ENCODE measurements at regions not wholly inside any gene's neighbourhood (a gene's known extent, or its start where the extent isn't known, plus 50 kb on each side); places are given as distances from the start of the nearest gene placed in this dataset.

- no peak for TF ChIP-seq CTCF (conservative IDR thresholded peaks at IDR 0.05; ENCODE audit: low read depth, low read length)
- DNase-seq (ENCODE audit: low read depth), result peak; percentile 95
- H3K4me3 ChIP-seq (ENCODE audit: low read length), result no peak overlapping the region
Measured at GRCh38 chr22:27135031-27135981, 477.9 kb downstream of the MIAT start.

- no peak for DNase-seq (ENCODE audit: low read depth)
- H3K4me3 ChIP-seq (ENCODE audit: low read length), result no peak overlapping the region
- TF ChIP-seq CTCF (conservative IDR thresholded peaks at IDR 0.05; ENCODE audit: low read depth, low read length), result no peak
Measured at GRCh38 chr22:27136596-27136995, 479.2 kb downstream of the MIAT start.

GRCh38 chr22:27137871-27138337, 480.5 kb downstream of the MIAT start:
- TF ChIP-seq CTCF (conservative IDR thresholded peaks at IDR 0.05; ENCODE audit: low read depth, low read length), result no peak
- no peak for DNase-seq (ENCODE audit: low read depth)
- H3K4me3 ChIP-seq (ENCODE audit: low read length), result no peak overlapping the region

GRCh38 chr22:27138471-27138870, 481.1 kb downstream of the MIAT start:
- DNase-seq (ENCODE audit: low read depth), result no peak
- TF ChIP-seq CTCF (conservative IDR thresholded peaks at IDR 0.05; ENCODE audit: low read depth, low read length), result no peak
- no peak overlapping the region for H3K4me3 ChIP-seq (ENCODE audit: low read length)

- DNase-seq (ENCODE audit: low read depth), result peak; percentile 91
- no peak for TF ChIP-seq CTCF (conservative IDR thresholded peaks at IDR 0.05; ENCODE audit: low read depth, low read length)
- H3K4me3 ChIP-seq (ENCODE audit: low read length), result no peak overlapping the region
Measured at GRCh38 chr22:27139935-27140511, 482.6 kb downstream of the MIAT start.

GRCh38 chr22:27142286-27142685, 484.9 kb downstream of the MIAT start:
- no peak for TF ChIP-seq CTCF (conservative IDR thresholded peaks at IDR 0.05; ENCODE audit: low read depth, low read length)
- H3K4me3 ChIP-seq (ENCODE audit: low read length), result no peak overlapping the region
- DNase-seq (ENCODE audit: low read depth), result no peak
